ENCODE measurements at regions not wholly inside any gene's neighbourhood (a gene's known extent, or its start where the extent isn't known, plus 50 kb on each side); places are given as distances from the start of the nearest gene placed in this dataset.

DNA sequence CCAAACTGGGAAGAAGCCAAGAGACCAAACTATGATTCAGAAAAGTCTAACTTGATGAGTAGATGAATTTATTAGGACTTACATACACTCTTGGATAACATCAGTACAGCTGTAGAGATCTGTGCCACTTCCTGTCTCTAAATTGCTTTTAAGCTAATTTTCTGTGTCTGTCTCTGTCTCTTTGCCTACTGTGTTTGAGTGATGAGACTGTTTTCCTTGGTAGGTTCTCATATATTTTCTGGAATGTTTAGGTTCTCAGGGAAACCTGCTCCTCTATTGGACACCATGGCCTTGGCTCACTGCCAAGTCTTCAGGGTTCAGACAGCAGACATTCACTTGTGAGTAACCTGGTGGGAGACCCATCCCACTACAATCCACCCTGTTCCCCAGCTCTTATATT lies 103.5 kb upstream of the KIF2B start:
- Mint-ChIP-seq H3K9me3 (peaks cover 5% of the 10 kb centered on the region; the same call in 2 of the 3 replicates), H3K27me3 (ENCODE audit: insufficient read depth, low read depth, poor library complexity) (no peaks in the 10 kb centered on the region), H3K4me3 (no peak overlapping the region), H3K36me3 (ENCODE audit: low read depth) (peaks cover 3% of the 10 kb centered on the region; the same call in 1 of the 3 replicates), H3K27ac (no peak overlapping the region), H3K4me1 (no peaks in the 10 kb centered on the region)
- Histone ChIP-seq H3K4me3 (no peak overlapping the region), H3K9me2 (ENCODE audit: insufficient read depth) (peaks cover 13% of the 10 kb centered on the region), H3K79me2 (replicated peaks; ENCODE audit: insufficient read depth) (no peaks in the 10 kb centered on the region), H3K4me2 (no peak overlapping the region), H3K27me3 (ENCODE audit: insufficient read depth) (no peaks in the 10 kb centered on the region), H3K36me3 (ENCODE audit: insufficient read depth) (no peaks in the 10 kb centered on the region), H4K20me1 (replicated peaks; ENCODE audit: insufficient read depth) (no peaks in the 10 kb centered on the region), H2AFZ (no peak overlapping the region), H3K27ac (ENCODE audit: low read depth) (no peak overlapping the region), H3K4me1 (ENCODE audit: insufficient read depth) (no peaks in the 10 kb centered on the region), H3F3A (replicated peaks; ENCODE audit: low read depth) (no peaks in the 10 kb centered on the region)
- DNase-seq (ENCODE audit: low spot score): no peak
- no peak for TF ChIP-seq ZNF462 (CRISPR knock-in tag; IDR thresholded peaks at IDR 0.05)
- TF ChIP-seq EZH2 (IDR thresholded peaks at IDR 0.05; ENCODE audit: low read depth, unreplicated experiment): no peak
- no peak for TF ChIP-seq CREB1 (CRISPR knock-in tag; IDR thresholded peaks at IDR 0.05; ENCODE audit: low read depth)
- TF ChIP-seq NANOG (IDR thresholded peaks at IDR 0.05; ENCODE audit: borderline replicate concordance): no peak
- TF ChIP-seq, protein P1, sequence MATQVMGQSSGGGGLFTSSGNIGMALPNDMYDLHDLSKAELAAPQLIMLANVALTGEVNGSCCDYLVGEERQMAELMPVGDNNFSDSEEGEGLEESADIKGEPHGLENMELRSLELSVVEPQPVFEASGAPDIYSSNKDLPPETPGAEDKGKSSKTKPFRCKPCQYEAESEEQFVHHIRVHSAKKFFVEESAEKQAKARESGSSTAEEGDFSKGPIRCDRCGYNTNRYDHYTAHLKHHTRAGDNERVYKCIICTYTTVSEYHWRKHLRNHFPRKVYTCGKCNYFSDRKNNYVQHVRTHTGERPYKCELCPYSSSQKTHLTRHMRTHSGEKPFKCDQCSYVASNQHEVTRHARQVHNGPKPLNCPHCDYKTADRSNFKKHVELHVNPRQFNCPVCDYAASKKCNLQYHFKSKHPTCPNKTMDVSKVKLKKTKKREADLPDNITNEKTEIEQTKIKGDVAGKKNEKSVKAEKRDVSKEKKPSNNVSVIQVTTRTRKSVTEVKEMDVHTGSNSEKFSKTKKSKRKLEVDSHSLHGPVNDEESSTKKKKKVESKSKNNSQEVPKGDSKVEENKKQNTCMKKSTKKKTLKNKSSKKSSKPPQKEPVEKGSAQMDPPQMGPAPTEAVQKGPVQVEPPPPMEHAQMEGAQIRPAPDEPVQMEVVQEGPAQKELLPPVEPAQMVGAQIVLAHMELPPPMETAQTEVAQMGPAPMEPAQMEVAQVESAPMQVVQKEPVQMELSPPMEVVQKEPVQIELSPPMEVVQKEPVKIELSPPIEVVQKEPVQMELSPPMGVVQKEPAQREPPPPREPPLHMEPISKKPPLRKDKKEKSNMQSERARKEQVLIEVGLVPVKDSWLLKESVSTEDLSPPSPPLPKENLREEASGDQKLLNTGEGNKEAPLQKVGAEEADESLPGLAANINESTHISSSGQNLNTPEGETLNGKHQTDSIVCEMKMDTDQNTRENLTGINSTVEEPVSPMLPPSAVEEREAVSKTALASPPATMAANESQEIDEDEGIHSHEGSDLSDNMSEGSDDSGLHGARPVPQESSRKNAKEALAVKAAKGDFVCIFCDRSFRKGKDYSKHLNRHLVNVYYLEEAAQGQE (IDR thresholded peaks at IDR 0.05; ENCODE audit: unreplicated experiment): no peak
- no peak for TF ChIP-seq ZNF331 (CRISPR knock-in tag; IDR thresholded peaks at IDR 0.05; ENCODE audit: low read depth)
- TF ChIP-seq ETS1 (IDR thresholded peaks at IDR 0.05): no peak
- TF ChIP-seq STAT1 (IDR thresholded peaks at IDR 0.05; ENCODE audit: unreplicated experiment): no peak
- TF ChIP-seq, protein P2, sequence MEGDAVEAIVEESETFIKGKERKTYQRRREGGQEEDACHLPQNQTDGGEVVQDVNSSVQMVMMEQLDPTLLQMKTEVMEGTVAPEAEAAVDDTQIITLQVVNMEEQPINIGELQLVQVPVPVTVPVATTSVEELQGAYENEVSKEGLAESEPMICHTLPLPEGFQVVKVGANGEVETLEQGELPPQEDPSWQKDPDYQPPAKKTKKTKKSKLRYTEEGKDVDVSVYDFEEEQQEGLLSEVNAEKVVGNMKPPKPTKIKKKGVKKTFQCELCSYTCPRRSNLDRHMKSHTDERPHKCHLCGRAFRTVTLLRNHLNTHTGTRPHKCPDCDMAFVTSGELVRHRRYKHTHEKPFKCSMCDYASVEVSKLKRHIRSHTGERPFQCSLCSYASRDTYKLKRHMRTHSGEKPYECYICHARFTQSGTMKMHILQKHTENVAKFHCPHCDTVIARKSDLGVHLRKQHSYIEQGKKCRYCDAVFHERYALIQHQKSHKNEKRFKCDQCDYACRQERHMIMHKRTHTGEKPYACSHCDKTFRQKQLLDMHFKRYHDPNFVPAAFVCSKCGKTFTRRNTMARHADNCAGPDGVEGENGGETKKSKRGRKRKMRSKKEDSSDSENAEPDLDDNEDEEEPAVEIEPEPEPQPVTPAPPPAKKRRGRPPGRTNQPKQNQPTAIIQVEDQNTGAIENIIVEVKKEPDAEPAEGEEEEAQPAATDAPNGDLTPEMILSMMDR (conservative IDR thresholded peaks at IDR 0.05; ENCODE audit: low read depth in 2 of 2): no peak
- no peak for TF ChIP-seq JUNB (IDR thresholded peaks at IDR 0.05; ENCODE audit: unreplicated experiment)
- TF ChIP-seq POLR2AphosphoS5 (IDR thresholded peaks at IDR 0.05; ENCODE audit: low read depth): no peak
- no peak for ATAC-seq

Data from GM23338 (cell line).